ENCODE measurements at regions not wholly inside any gene's neighbourhood (a gene's known extent, or its start where the extent isn't known, plus 50 kb on each side); places are given as distances from the start of the nearest gene placed in this dataset.
A peak's percentile ranks its signal among the peaks of the same experiment; 100 is the strongest.
"Not testable (repeated sequence)": the region's sequence is repeated elsewhere in the genome, so short reads cannot be mapped to it uniquely, and the experiment has no call there.

- DNase-seq (ENCODE audit: low spot score), result no peak
Measured at GRCh38 chrX:73944563-73944908, 92.0 kb upstream of the XIST start.

- peak; percentile 86 for DNase-seq (ENCODE audit: low spot score)
Measured at GRCh38 chrX:73943693-73944562, 91.4 kb upstream of the XIST start.

GRCh38 chrX:73940893-73941470 lies 88.5 kb upstream of the XIST start:
- no peak for DNase-seq (ENCODE audit: low spot score)

GRCh38 chrX:73937843-73938242 lies 85.3 kb upstream of the XIST start:
- not testable (repeated sequence) for DNase-seq (ENCODE audit: low spot score)

- no peak for DNase-seq (ENCODE audit: low spot score)
Measured at GRCh38 chrX:73932522-73932921, 80.0 kb upstream of the XIST start.

GRCh38 chrX:73930300-73930699 lies 77.8 kb upstream of the XIST start:
- DNase-seq (ENCODE audit: low spot score), result no peak

GRCh38 chrX:73922856-73923455 lies 70.4 kb upstream of the XIST start:
- DNase-seq (ENCODE audit: low spot score), result no peak

GRCh38 chrX:73916931-73917667 lies 64.6 kb upstream of the XIST start:
- no peak for DNase-seq (ENCODE audit: low spot score)

GRCh38 chrX:73916489-73916888 lies 64.0 kb upstream of the XIST start:
- DNase-seq (ENCODE audit: low spot score), result no peak

- not testable (repeated sequence) for DNase-seq (ENCODE audit: low spot score)
Measured at GRCh38 chrX:73914792-73915191, 62.3 kb upstream of the XIST start.

GRCh38 chrX:73913580-73913979 lies 61.1 kb upstream of the XIST start:
- no peak for DNase-seq (ENCODE audit: low spot score)

- not testable (repeated sequence) for DNase-seq (ENCODE audit: low spot score)
Measured at GRCh38 chrX:73911946-73912345, 59.4 kb upstream of the XIST start.

- not testable (repeated sequence) for DNase-seq (ENCODE audit: low spot score)
Measured at GRCh38 chrX:73905749-73906374, 53.3 kb upstream of the XIST start.

- DNase-seq (ENCODE audit: low spot score), result no peak
Measured at GRCh38 chrX:73903941-73904340, 51.4 kb upstream of the XIST start.

Small RNA genes in the stretch of these regions (small RNA-seq; reads per million reads assigned to genes)
- gene ATP5MDP1 (0 to 0.22 reads per million in 2 experiments), gene DDX3P2 (0 reads per million in 2 experiments), gene MIR374B (1.2 to 33.1 reads per million in 2 experiments), gene MIR421 (13.4 to 207 reads per million in 2 experiments), gene RF02124 (0 reads per million in 2 experiments), gene RF02125 (0 reads per million in 2 experiments)
